ENCODE measurements at regions not wholly inside any gene's neighbourhood (a gene's known extent, or its start where the extent isn't known, plus 50 kb on each side); places are given as distances from the start of the nearest gene placed in this dataset.

- TF ChIP-seq CTCF (conservative IDR thresholded peaks at IDR 0.05; ENCODE audit: low read depth, low read length) (no peak), SMC3 (IDR thresholded peaks at IDR 0.05; ENCODE audit: low read depth, low read length) (no peak), CEBPB (IDR thresholded peaks at IDR 0.05; ENCODE audit: low read depth, low read length) (no peak), POLR2A (IDR thresholded peaks at IDR 0.05; ENCODE audit: low read depth, low read length) (no peak), MXI1 (IDR thresholded peaks at IDR 0.05; ENCODE audit: borderline replicate concordance, low read depth, low read length) (no peak)
Measured at GRCh38 chr7:51633596-51633995, 317.0 kb upstream of the COBL start.
